Adrenal gland (tissue), 5 donors: ENCODE measurements at regions not wholly inside any gene's neighbourhood (a gene's known extent, or its start where the extent isn't known, plus 50 kb on each side); places are given as distances from the start of the nearest gene placed in this dataset.

ENCODE experiments used
- POLR2A ChIP-seq, 2 donors: fragments of 450-650 bp; IDR thresholded peaks; one replicate each; pipeline ENCODE4 v1.6.1; 2017; ENCODE audit warnings: antibody characterized with exemption in 2 of 2, mild to moderate bottlenecking in 2 of 2, moderate library complexity in 1 of 2
- TF ChIP-seq, protein P1 (sequence below), 6 experiments: fragments of 450-650 bp in 4 of 6; fragments of 200-600 bp in 2 of 6; sonication (generic) in 1 of 6; IDR thresholded peaks; 1 replicate in 5 of 6; 2 replicates in 1 of 6; pipeline versions ENCODE4 v1.5.1 to v1.8.0; 2016 to 2021; ENCODE audit warnings: antibody characterized with exemption in 6 of 6, mild to moderate bottlenecking in 2 of 6, moderate library complexity in 1 of 6
- donor health status: DM: no; HTN: no; CAD: no.

DNA sequence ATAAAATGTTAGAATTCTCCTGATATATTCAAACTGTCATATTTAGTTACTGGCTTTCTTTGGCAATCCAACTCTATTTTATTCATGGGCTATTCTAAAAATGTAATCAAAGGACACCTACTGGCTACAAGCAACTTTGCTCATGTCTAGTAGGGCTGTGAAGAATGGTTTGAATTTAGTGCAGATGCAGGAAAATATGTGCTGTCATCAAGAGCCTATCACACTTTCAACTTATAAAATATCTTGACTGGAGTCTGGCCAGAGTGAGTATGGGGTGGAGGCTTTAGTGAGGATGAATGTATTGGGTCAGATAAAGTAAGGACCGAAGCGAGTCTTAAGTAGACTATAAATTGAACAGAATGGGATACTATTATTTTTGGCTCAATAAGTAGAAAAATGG, 343.4 kb upstream of the SPRED2 start:
- TF ChIP-seq, protein P1, sequence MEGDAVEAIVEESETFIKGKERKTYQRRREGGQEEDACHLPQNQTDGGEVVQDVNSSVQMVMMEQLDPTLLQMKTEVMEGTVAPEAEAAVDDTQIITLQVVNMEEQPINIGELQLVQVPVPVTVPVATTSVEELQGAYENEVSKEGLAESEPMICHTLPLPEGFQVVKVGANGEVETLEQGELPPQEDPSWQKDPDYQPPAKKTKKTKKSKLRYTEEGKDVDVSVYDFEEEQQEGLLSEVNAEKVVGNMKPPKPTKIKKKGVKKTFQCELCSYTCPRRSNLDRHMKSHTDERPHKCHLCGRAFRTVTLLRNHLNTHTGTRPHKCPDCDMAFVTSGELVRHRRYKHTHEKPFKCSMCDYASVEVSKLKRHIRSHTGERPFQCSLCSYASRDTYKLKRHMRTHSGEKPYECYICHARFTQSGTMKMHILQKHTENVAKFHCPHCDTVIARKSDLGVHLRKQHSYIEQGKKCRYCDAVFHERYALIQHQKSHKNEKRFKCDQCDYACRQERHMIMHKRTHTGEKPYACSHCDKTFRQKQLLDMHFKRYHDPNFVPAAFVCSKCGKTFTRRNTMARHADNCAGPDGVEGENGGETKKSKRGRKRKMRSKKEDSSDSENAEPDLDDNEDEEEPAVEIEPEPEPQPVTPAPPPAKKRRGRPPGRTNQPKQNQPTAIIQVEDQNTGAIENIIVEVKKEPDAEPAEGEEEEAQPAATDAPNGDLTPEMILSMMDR (IDR thresholded peaks at IDR 0.05) = no peak
- TF ChIP-seq POLR2A (IDR thresholded peaks at IDR 0.05) = no peak
